ENCODE measurements at regions not wholly inside any gene's neighbourhood (a gene's known extent, or its start where the extent isn't known, plus 50 kb on each side); places are given as distances from the start of the nearest gene placed in this dataset.
"Not testable (repeated sequence)": the region's sequence is repeated elsewhere in the genome, so short reads cannot be mapped to it uniquely, and the experiment has no call there.

- not testable (repeated sequence) for H3K4me1 ChIP-seq; H3K4me3 ChIP-seq; H3K9me3 ChIP-seq; H3K27ac ChIP-seq; H3K27me3 ChIP-seq; DNase-seq (ENCODE audit: low spot score); H3K36me3 ChIP-seq
- peak in 1 of 2 donors; percentile 26 for TF ChIP-seq CTCF (IDR thresholded peaks at IDR 0.05)
Measured at GRCh38 chr10:36000754-36001153, 358.7 kb upstream of the FZD8 start.

- H3K4me1 ChIP-seq, result peaks cover 0 to under 1% of the 10 kb centered on the region in 2 donors
- H3K9me3 ChIP-seq, result no peaks in the 10 kb centered on the region
- H3K4me3 ChIP-seq, result no peak overlapping the region
- H3K36me3 ChIP-seq, result no peaks in the 10 kb centered on the region
- DNase-seq (ENCODE audit: low spot score), result no peak
- no peak overlapping the region for H3K27ac ChIP-seq
- no peaks in the 10 kb centered on the region for H3K27me3 ChIP-seq
- TF ChIP-seq CTCF (IDR thresholded peaks at IDR 0.05), result no peak
Measured at GRCh38 chr10:35998026-35998425, 355.9 kb upstream of the FZD8 start.

GRCh38 chr10:35995485-35995884, 353.4 kb upstream of the FZD8 start:
- Histone ChIP-seq H3K27ac (no peak overlapping the region), H3K4me3 (no peak overlapping the region), H3K9me3 (no peaks in the 10 kb centered on the region), H3K36me3 (no peaks in the 10 kb centered on the region), H3K4me1 (no peaks in the 10 kb centered on the region), H3K27me3 (no peaks in the 10 kb centered on the region)
- no peak for TF ChIP-seq CTCF (IDR thresholded peaks at IDR 0.05)
- DNase-seq (ENCODE audit: low spot score), result no peak

GRCh38 chr10:35993591-35994515, 351.8 kb upstream of the FZD8 start:
- H3K9me3 ChIP-seq, result no peaks in the 10 kb centered on the region
- H3K4me1 ChIP-seq, result no peaks in the 10 kb centered on the region
- no peak overlapping the region for H3K27ac ChIP-seq
- no peaks in the 10 kb centered on the region for H3K27me3 ChIP-seq
- DNase-seq (ENCODE audit: low spot score), result no peak
- TF ChIP-seq CTCF (IDR thresholded peaks at IDR 0.05), result no peak
- H3K4me3 ChIP-seq, result no peak overlapping the region
- no peaks in the 10 kb centered on the region for H3K36me3 ChIP-seq

- DNase-seq (ENCODE audit: low spot score), result no peak
- no peak overlapping the region for H3K27ac ChIP-seq
Measured at GRCh38 chr10:35992107-35992506, 350.0 kb upstream of the FZD8 start.

More at GRCh38 chr10:35992107-35992506, 350.0 kb upstream of the FZD8 start:
- TF ChIP-seq CTCF (IDR thresholded peaks at IDR 0.05), result no peak
- H3K4me1 ChIP-seq, result no peaks in the 10 kb centered on the region
- no peaks in the 10 kb centered on the region for H3K9me3 ChIP-seq
- no peak overlapping the region for H3K4me3 ChIP-seq
- H3K27me3 ChIP-seq, result no peaks in the 10 kb centered on the region
- H3K36me3 ChIP-seq, result no peaks in the 10 kb centered on the region

Measured in right atrium auricular region (tissue), 2 donors.